Fibroblast of skin of scalp (primary cell): ENCODE measurements at regions not wholly inside any gene's neighbourhood (a gene's known extent, or its start where the extent isn't known, plus 50 kb on each side); places are given as distances from the start of the nearest gene placed in this dataset.

Experiments used
- DNase-seq: peaks from one replicate; pipeline ENCODE4 v3.0.0-alpha.2; 2013

DNA sequence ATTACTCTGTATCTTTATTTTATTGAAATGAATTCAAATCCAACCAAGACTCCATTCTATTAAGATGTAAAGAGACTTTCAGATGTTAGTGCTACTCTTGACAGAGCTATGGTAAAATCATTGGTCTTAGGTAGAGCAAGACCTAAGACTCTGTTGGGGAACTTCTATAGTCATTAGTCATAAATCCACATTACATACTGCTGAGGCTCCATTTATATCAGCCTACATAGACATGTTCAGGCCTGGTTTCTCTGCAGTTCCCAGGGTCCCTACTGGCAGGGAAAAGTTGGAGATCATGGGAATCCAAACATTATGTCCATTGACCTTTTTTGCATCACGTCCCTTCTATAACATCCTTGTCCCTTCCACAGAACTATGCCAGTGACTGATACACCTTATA, 580.4 kb upstream of the ZEB2 start:
- DNase-seq, result no peak

DNA sequence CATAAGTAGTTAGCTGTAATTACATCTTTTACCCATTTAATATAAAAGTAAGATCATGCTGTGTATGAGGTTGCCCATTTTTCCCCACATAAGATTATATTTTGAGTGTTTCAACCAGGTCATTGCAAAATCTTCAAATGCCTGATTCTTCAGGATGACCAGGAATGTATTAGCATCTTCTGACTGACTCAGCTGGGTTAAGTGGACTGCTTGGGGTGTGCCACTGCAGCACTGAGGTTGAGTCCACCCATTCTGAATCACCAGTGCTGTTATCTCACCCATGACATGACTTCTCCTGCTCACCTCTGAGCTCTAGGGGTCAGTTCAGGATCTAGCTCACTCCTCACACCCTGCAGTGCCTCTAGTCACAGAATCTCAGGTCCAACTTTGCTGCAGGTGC, 576.7 kb upstream of the ZEB2 start:
- peak; percentile 73 for DNase-seq

DNA sequence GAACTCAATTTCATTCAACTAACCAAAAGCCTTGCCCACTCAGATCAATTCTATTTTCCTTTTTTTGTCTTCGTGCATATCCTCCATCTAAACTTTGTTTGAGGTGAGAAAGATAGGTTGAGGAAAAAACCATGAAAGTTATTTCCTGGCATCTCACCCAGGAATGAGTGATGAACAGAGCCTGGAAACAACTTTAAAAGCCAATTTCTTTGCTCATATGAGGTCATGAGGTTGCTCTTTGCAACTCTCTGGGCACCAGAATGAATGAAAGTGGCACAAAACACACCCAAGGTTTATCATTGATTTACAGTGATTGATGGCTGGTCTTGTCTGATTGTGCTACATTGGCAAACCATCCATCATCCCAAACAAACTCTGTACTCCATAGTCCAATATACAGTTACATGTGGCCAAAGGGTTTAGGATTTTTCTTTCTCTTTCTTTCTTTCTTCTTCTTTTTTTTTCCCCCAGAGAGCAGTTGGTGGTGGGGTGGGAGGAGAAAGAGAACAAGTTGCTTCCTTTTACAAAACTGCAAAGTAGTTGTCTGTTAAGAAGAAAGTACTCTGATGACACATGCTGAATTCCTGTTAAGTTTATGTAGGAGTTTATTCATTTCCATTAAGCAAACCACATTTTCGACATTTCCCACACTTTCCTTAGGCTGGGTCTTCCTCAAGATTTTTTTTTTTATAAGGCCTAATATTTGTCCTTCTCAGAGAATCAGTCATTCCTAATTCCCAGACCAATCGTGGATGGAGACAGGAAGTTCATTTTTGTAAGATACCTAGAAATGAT, 575.9 kb upstream of the ZEB2 start:
- peak; percentile 91 for DNase-seq

DNA sequence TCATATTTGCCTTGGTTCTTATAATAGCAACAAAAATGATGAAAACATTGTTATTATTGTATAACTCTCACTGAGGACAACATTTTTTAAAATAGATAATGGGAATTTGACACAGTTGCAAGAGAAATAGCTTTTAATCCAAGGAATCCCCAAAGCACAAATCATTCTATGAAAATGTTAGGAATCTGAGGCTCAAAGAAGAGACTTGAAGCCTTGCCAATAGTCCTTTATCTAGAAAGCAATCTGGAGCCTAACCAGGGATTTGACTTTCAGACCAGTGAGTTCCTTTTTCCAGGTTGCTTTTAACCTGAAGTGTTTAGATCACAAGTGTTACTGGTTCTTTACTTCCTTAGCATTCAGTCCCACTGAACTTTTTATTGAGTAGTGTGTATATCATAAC, 574.5 kb upstream of the ZEB2 start:
- DNase-seq, result peak; percentile 84

DNA sequence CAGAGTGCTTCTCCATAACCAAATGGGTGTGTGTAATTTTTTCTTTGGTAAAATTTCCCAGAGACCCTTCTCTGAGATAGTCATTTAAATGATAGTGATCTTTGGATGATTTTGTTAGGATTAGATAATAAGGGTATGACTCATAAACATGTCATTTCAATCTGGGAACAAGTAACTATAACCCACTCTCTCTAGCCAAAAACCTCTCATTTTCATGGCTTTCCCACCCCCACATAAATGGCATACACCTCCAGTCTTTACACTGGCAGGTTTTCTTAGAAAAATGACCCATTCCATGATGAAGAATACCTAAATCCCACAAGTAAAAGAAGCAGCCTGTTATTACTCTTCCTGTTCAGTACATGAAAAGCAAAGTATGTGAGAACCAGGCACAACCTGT, 572.0 kb upstream of the ZEB2 start:
- no peak for DNase-seq

DNA sequence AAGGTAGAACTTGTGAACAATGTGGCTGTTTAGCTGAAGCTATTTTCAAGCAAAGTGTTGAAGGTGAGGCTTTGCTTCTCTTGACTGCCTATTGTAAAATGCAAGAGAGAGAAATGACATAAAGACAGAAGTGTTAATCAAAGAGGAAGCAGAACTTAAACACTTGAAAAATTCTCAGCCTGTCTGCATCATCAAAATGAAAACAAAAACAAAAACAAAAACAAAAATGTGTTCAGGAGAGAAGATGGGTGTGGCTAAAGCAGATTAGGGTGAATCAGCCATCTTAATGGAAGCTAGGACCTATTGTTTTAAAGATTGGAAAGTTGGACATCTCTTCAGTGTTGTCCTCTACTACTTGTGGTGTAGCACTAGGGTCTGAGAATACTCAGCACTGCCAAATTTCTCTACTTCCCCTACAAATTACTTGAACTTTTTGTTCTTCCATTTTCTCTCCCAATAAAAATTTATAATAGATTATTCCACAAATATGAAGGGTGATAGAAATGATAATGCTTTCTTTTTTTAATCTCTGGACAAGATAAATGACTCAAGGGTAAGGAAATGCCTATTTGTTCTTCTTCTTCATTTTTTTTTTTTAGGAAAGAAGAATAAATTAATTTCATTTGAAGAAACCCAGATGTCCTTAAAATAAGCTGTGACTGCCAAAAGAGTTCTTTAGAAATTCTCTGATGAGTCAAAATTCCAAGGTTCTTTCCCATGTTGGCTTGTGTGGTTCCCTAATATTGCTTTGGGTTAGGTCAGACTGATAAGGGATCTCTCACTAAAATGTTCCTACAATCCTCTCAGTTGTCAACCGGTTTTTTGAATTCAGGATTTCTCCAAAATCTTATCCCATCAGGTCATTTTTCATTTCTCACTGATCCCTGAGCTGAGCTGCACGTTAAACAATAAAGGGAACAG, 571.2 kb upstream of the ZEB2 start:
- peak; percentile 83 for DNase-seq

DNA sequence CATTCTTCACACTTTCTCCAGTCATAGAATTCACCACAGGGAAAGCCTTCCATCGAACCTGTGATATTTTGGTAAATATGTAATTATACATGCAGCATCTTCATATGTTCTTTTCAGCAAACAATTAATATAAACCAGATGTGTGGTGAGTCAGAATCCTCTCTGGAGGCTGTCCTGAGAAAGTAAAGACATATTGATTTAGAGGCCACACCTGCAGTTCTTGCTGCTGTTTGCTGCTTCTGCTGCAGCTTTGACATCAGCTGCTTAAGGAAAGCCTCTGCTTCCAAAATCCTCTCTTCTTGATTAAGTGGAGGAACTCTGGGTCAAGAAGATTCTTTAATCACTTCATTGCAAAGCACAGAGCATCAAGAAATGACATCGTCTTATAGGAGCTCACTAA, 568.8 kb upstream of the ZEB2 start:
- DNase-seq, result peak; percentile 39

DNA sequence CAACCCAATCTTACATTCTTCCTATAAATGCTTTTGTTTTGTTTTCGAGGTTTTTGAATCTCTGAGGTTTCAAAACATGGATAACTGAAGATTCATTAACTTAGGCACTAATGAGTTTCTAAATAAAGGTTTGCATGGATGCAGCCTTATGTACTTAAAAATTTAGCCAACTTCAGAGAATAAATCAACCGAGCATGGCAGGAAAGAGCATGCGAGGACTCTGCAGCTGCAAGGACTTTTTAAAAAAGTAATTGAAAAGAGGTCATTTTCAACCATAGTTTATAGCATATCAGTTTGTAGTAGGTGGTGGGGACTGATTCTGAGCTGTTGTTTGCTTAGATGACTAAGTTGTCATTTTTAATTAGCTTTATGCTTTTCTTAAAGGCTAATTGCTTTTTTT, 567.0 kb upstream of the ZEB2 start:
- DNase-seq, result no peak

DNA sequence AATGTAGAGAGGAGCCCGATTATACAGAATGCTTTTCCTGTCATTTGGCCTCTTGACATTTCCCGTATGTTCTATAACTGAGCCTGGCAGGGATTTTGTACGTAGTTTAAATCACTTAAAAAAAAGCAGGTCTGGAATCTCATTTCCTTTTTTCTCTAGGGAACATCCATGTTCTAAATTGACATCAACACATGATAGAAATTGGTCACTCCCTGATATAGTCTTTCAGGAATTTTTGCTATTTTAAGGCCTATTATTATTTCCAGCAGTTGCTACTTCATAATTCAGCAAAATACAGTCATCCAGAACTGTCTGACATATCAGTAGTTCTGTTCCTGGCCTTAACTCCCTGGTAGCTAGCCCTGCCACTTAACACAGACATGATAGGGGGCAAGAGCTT, 565.7 kb upstream of the ZEB2 start:
- DNase-seq, result peak; percentile 68

DNA sequence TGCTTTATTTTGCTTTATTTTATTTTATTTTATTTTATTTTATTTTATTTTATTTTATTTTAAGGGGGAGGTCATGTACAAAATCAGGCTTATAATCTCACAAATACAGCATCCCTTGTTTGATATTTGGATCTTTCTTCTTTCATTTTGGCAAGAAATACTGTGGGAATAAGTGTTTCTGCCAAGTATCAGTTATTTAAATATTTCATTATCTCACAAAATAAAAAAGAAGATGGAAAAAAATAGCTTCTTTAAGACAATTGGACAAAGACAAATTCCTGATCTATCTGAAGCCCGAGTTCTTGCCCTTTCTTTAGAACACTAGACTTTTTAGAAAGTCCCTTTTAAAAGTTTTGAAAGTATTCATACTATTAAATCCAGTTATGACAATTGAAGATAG, 560.5 kb upstream of the ZEB2 start:
- no peak for DNase-seq

DNA sequence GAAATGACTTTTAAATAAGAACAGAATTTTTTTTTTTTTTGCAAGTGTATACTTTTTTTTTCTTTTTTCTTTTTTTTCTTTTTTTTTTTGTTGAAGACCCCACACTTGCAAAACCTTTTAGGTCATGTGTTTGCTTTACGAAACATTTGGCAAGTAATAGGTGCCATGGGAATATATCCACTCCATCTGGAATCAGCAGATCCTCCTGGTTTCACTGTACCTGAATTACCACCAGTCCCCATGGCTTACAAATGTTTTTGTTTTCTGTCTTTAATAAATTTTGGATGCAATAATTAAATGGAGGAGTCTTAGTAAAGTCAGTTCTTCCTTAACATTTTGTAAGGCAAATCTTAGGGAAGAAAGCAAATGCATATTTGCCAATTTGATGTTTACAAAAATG, 559.7 kb upstream of the ZEB2 start:
- no peak for DNase-seq

DNA sequence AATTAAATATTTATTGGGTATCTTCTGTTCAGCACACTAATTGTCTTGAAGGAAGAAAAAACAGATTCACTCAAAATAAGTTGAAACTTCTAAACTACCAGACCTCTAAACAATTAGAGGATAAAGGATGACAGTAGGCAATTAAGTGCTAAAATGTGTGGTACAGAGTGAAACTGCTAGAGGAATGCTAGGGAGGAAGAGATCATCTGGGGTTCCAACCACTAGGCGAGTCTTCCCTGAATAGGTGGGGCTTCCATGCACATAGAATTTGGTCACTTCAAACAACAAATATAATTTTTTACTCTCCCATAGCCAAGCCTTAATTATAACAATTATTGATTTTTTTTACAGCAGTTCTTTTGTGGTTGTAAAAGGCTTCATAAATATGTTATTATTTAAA, 559.0 kb upstream of the ZEB2 start:
- DNase-seq, result no peak

DNA sequence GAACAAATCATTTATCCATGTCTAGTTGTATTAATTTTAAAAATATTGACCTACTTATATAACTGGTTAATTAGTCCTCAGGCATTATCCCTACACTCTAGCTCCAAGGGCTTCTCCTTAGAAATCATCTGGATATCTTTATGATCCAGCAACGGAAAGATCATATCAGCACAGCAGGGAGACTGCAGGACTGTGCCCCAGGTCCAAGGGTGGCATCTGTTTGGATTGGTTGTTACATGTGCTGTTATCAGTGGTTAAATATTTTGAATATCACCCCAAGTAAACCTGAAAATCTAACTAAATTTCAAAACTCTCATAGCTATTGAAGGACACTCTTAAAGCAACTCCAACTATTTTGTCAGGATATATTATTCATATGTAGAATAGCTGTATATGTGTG, 556.2 kb upstream of the ZEB2 start:
- DNase-seq, result no peak

DNA sequence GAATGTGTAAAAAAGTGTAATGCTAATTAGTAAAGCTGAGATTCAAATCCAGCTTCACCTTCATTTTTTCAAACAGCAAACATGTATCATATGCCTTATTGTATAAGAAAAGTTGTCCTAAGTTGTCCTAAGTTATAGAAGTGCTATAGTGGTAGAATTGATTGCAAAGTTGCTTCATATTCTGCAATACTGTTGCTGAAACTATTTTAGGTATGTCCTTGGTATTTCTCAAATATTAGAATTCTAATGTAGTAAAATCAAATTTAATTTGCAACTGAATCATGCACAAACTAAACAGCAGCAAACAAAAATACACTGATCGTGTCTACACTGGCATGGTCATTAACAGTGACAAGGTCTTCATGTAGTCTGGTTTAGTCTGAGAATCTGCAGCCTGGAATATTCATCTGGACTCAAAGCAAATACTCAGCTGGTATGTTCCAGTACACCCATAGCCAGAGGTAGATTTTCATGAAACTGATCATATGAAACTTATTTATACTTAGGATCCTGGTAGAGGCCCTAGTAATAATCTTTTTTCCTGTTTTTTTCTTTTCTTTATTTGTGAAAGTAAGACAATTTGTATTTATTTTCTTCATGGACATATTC, 555.6 kb upstream of the ZEB2 start:
- DNase-seq, result peak; percentile 33

DNA sequence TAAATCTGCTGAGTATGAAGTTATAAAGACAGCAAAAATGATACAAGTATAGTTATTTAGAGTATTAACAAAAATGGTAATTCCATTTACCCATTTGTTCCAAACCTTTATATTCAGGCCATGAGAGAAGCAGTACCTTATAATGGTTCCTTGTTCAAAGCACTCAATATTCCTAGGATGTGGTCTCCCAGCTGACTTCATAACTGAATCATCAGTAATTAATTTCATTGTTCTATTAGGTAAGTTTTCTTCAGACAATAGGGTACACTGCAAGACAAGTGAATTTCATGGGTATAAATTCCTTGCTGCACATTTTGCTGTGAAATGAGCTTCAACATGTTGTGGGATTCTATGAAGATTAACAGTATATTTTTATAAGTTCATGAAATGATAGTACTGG, 550.8 kb upstream of the ZEB2 start:
- no peak for DNase-seq

DNA sequence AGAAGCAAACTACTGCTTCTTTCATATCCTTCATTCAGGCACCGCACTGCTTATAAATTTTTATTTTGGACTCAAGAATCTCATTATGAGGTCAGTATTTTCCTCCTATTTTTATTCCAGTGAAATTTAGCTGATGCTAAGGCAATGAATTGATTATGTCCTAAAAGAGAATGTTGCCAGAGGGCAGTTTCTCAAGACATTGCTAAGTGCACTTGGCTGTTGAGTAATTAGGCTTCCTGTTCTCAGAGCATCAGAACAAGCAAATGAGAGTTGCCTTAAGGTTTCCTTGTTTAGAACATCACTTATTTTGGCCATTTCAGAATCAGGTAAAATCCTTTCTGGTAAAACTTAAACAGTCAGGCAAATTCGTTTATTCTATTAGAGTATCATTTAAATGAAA, 548.6 kb upstream of the ZEB2 start:
- no peak for DNase-seq

DNA sequence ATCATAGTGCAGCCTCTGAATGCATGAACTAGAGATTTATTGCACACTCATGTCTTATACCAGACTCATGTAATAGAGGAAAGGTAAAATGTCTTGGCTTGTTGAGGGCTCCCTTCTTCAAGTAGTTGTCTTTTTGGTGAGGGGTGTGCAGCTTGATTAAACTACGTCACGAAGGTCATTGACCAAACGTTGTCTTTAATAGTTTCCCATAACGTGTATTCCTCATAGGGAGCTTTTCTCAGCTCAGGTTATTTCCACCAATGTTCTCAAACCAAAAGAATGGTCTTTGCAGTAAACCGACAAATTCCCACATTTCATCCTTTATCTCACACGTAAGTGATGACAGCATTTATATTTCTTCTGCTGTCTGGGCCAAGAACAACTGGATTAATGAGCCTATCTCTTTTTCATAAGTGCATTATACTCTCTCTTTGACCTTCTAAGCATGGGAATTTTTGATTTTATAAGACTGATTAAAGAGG, 547.7 kb upstream of the ZEB2 start:
- DNase-seq, result no peak

DNA sequence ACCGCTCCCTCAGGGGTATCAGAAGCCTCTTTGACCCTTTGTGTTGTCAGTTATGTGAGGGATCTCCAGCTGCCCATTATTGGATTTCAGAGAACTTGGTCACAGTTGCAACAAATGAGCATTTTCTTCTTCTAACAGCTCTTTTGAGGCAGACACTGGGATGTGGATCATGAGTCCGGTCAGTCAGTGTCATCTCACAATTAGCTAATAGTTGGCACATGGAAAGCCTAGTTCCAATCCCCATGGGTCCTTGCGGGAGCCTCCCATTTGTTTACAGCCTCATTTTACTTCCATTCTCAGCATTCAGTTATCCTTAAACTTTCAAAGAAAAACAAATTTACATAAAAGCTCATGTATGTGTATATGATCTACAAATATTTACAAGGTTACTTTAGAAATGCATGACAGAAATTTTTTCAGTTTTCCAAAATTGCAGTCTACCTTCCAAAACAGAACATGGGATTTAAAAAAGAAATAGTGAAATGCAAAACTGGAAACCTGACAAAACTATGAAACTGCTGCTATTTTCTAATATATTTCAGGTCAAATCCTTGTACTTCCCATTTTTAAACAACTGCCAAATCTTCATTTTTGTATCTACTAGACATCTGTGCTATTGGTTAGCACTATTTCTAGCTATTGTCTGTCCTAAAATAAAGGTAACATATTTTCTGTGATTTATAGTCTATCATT, 547.1 kb upstream of the ZEB2 start:
- no peak for DNase-seq

DNA sequence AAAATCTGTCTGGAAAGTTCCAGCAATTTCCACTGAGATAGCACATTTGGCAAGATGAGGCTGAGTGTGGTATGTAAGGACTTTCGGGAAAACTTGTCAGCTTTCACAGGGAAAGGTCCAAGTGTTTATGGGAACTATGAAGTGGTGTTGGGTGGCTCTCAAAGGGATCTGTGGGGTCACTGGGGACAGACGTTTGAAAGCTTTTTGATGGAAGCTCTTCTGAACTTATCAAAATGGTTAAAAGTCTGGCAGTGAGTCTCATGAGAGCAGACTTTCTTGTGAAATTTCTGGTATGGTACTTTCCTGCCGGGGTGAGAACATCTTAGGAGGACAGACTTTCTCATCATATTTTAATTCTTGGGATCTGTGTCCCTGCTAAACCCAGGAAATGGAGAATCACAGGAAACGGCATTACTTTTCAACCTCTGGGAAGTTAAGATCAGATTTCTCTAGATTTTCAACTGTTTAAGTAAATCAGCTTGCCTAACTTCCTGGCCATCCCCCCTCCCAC, 546.3 kb upstream of the ZEB2 start:
- DNase-seq, result peak; percentile 29

DNA sequence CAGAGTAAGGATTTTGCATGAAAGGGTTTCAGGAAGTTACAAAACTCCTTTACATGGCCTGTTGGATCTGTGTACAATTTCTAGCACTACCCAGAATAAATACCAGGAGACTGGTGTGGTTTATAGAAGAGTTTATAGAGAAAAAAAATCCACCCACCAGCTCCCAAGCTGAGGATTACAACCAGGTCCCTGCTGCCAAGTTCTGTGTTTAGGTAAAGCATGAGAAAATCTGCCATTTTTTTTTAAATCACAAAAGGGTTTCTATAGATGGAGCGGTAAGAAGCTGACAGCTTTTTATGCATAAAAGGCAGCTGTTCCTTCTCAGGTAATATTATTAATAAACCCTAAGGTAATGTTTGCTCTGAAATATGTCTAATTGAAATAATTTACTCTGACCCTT, 545.4 kb upstream of the ZEB2 start:
- no peak for DNase-seq

DNA sequence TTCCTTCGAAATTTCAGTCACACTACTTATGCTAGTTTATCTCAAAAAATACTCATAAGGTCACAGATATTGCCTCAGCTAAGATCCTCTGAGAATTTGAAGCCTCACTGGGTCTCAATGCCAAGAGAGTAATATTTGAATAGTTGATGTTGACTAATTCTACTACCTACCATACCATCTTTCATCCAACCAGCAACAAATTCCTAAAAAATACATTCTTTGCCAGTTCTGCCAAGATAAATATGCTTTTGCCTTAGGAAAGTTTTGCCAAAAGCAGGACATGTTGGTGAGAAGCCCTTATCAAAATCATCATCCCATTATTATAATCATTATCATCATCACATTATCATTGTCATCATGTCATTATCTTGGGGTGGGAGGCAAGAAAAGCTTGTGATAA, 544.6 kb upstream of the ZEB2 start:
- no peak for DNase-seq

DNA sequence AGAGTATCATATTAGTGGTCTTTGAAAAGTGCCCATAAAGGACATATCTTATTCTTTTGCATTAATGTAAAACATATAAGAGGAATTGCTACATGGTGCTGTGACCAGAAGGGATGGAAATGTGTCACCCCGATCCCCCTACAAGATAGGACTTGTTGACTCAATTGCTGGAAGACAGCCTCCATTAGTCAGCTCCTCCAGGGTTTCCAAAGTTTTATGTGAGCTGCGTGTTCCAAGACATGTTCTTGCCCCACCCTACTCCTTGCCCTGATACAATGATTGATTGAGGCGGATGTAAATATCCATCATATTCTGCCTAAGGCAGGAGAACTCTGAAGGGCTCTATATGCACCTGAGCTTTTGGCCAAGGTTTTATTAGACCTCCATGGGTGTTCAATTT, 541.0 kb upstream of the ZEB2 start:
- DNase-seq, result no peak

DNA sequence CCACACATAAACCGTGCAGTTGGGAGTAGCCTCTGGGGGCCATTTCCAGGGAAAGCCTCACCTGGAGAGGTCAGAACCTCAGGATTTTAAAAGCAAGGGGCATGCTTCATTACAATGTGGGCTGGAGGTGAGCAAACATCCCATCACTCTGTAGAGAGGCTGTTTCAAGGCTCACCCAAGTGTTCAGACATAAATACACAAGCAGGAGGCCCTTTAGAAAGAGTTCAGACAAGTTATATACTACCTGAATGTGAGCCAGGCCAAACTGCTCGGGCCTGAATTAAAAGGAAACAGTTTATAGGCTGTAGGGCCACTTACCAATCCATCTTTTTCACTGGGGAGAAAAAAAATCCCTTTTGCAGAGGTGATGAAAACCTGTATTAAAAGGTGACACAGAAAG, 540.0 kb upstream of the ZEB2 start:
- no peak for DNase-seq
